IMR-90 (cell line): ENCODE measurements at regions not wholly inside any gene's neighbourhood (a gene's known extent, or its start where the extent isn't known, plus 50 kb on each side); places are given as distances from the start of the nearest gene placed in this dataset.

Source experiments
- ATAC-seq: fragments of 200-7000 bp; cut with Tn5 transposase; 2 replicates; pipeline ENCODE4 v1.9.1; 2020; ENCODE audit warnings: low read depth, mild to moderate bottlenecking, moderate library complexity
- BruUV-seq: library from RNA; stranded (reverse); fragments of 400-500 nt; replicated peaks from 2 replicates; lab custom pipeline; 2021; lab: Mats Ljungman, UMichigan
- CTCF ChIA-PET: fragments of 300-600 bp; formaldehyde crosslinking; extraction: SDS; loops from one replicate; lab custom pipeline; 2021; ENCODE audit warnings: antibody characterized with exemption; lab: Yijun Ruan, JAX
- POLR2A ChIA-PET: fragments of 300-600 bp; sonication (Branson Sonifier 250); formaldehyde crosslinking; loops from one replicate; lab custom pipeline; 2022; ENCODE audit warnings: antibody characterized with exemption; ENCODE audit not compliant: unreplicated experiment; lab: Charles Lee
- DNase-seq: peaks from one replicate; pipeline ENCODE4 v3.0.0; 2013
- H2AFZ ChIP-seq: replicated peaks from 2 replicates; pipeline ENCODE3; 2013; ENCODE audit warnings: low read length, mild to moderate bottlenecking; ENCODE audit not compliant: poor library complexity
- H2AK5ac ChIP-seq: 2 replicates; pipeline ENCODE4 v1.6.1; 2013; ENCODE audit warnings: low read depth, low read length, inconsistent platforms
- H2AK9ac ChIP-seq: replicated peaks from 2 replicates; pipeline ENCODE3; 2013; ENCODE audit warnings: mild to moderate bottlenecking, low read depth, low read length, moderate library complexity; ENCODE audit not compliant: poor library complexity
- H2BK120ac ChIP-seq: 2 replicates; pipeline ENCODE4 v1.6.1; 2013; ENCODE audit warnings: low read depth, low read length, inconsistent platforms
- H2BK15ac ChIP-seq: 3 replicates; pipeline ENCODE4 v1.6.1; 2013; ENCODE audit warnings: low read depth, low read length, inconsistent platforms
- H2BK20ac ChIP-seq: 2 replicates; pipeline ENCODE4 v1.6.1; 2013; ENCODE audit warnings: low read depth, mild to moderate bottlenecking, inconsistent platforms, low read length, moderate library complexity
- H2BK5ac ChIP-seq: 2 replicates; pipeline ENCODE4 v1.6.1; 2013; ENCODE audit warnings: mild to moderate bottlenecking, low read depth, low read length, inconsistent platforms; ENCODE audit not compliant: poor library complexity, severe bottlenecking
- H3K14ac ChIP-seq: replicated peaks from 2 replicates; pipeline ENCODE4 v1.6.1; 2013; ENCODE audit warnings: low read depth, low read length, inconsistent platforms
- H3K18ac ChIP-seq: 2 replicates; pipeline ENCODE4 v1.6.1; 2013; ENCODE audit warnings: low read depth, low read length, control low read depth
- H3K23ac ChIP-seq: 2 replicates; pipeline ENCODE4 v1.6.1; 2013; ENCODE audit warnings: low read depth, low read length, inconsistent platforms
- H3K27ac ChIP-seq: 2 replicates; pipeline ENCODE4 v1.5.1; 2013; ENCODE audit warnings: mild to moderate bottlenecking, control low read depth, low read length; ENCODE audit not compliant: insufficient read depth
- H3K27me3 ChIP-seq: 2 replicates; pipeline ENCODE4 v1.6.1; 2013; ENCODE audit warnings: low read length; ENCODE audit not compliant: control insufficient read depth, insufficient read depth
- H3K36me3 ChIP-seq: 2 replicates; pipeline ENCODE4 v1.6.1; 2013; ENCODE audit warnings: low read length, mixed read lengths; ENCODE audit not compliant: control insufficient read depth, insufficient read depth
- H3K4ac ChIP-seq: 2 replicates; pipeline ENCODE4 v1.6.1; 2013; ENCODE audit warnings: low read depth, low read length, inconsistent platforms
- H3K4me1 ChIP-seq: 2 replicates; pipeline ENCODE4 v1.6.1; 2013; ENCODE audit warnings: low read length, mixed read lengths; ENCODE audit not compliant: control insufficient read depth, insufficient read depth
- H3K4me2 ChIP-seq: 2 replicates; pipeline ENCODE4 v1.6.1; 2013; ENCODE audit warnings: low read depth, mild to moderate bottlenecking, control low read depth, low read length, moderate library complexity
- H3K4me3 ChIP-seq: 2 replicates; pipeline ENCODE4 v1.5.1; 2013; ENCODE audit warnings: low read depth, mild to moderate bottlenecking, control low read depth, low read length, moderate library complexity; ENCODE audit not compliant: insufficient read depth
- H3K56ac ChIP-seq: 2 replicates; pipeline ENCODE4 v1.6.1; 2013; ENCODE audit warnings: low read length, inconsistent platforms; ENCODE audit not compliant: insufficient read depth; ENCODE audit errors: extremely low read depth
- H3K79me1 ChIP-seq, 2 experiments: 2 replicates each; pipeline ENCODE4 v1.6.1; 2013; ENCODE audit warnings: low read length in 2 of 2, inconsistent platforms in 1 of 2, low read depth in 1 of 2
- H3K9ac ChIP-seq: 2 replicates; pipeline ENCODE4 v1.6.1; 2013; ENCODE audit warnings: low read depth, low read length, control low read depth
- H3K9me1 ChIP-seq: 2 replicates; pipeline ENCODE4 v1.6.1; 2013; ENCODE audit warnings: low read length, inconsistent platforms; ENCODE audit not compliant: insufficient read depth
- H3K9me3 ChIP-seq: 2 replicates; pipeline ENCODE4 v1.6.1; 2013; ENCODE audit warnings: low read length; ENCODE audit not compliant: control insufficient read depth, insufficient read depth
- H4K20me1 ChIP-seq: 2 replicates; pipeline ENCODE4 v1.6.1; 2013; ENCODE audit warnings: low read length, inconsistent platforms; ENCODE audit not compliant: insufficient read depth
- H4K5ac ChIP-seq: 2 replicates; pipeline ENCODE4 v1.6.1; 2013; ENCODE audit warnings: mild to moderate bottlenecking, low read depth, low read length, control low read depth
- H4K8ac ChIP-seq, 2 experiments: 2 replicates each; pipeline ENCODE4 v1.6.1; 2013; ENCODE audit warnings: low read depth in 2 of 2, low read length in 2 of 2, control low read depth in 1 of 2, inconsistent platforms in 1 of 2
- H4K91ac ChIP-seq: 2 replicates; pipeline ENCODE4 v1.6.1; 2013; ENCODE audit warnings: low read depth, low read length, inconsistent platforms; ENCODE audit not compliant: insufficient read depth
- CEBPB ChIP-seq: IDR thresholded peaks from 2 replicates; pipeline ENCODE4 v1.6.1; 2012; ENCODE audit warnings: low read depth, low read length, improper control_type of control experiment
- WGBS, 2 experiments: methylation state at CpG; one replicate each; pipeline versions ENCODE4 v1.1.5 to v1.1.7; 2013; ENCODE audit warnings: missing lambda C conversion rate in 2 of 2; ENCODE audit not compliant: insufficient read length in 1 of 2; ENCODE audit errors: extremely low coverage in 2 of 2; 5-methylcytosine and 5-hydroxymethylcytosine counted together
- dilution Hi-C: fragments of 300-500 bp; cut with HindIII; formaldehyde crosslinking; loops from one replicate; pipeline ENCODE4 v1.14.3; 2018; ENCODE audit warnings: low sequenced_read_pairs; ENCODE audit not compliant: unreplicated experiment
- in situ Hi-C: fragments of 300-500 bp; cut with MboI; formaldehyde crosslinking; loops from 3 replicates; pipeline ENCODE4 v1.14.3; 2019; ENCODE audit warnings: low sequenced_read_pairs, inconsistent platforms, mixed read lengths
- intact Hi-C: fragments of 100-400 bp; cut with micrococcal nuclease; formaldehyde crosslinking; loops from 2 replicates; pipeline ENCODE4 v1.10.0; 2022

- in situ Hi-C loops: no loop called here
- no peak overlapping the region for H3K56ac ChIP-seq
- no peaks in the 10 kb centered on the region for H3K27me3 ChIP-seq
- CTCF ChIA-PET: no interaction called here
- no peaks in the 10 kb centered on the region for H4K20me1 ChIP-seq
- intact Hi-C loops: no loop called here
- BruUV-seq: no TSS peak
- H3K9me1 ChIP-seq: no peaks in the 10 kb centered on the region
- no peak overlapping the region for H2BK15ac ChIP-seq
- H3K36me3 ChIP-seq: no peaks in the 10 kb centered on the region
- H3K4me1 ChIP-seq: no peaks in the 10 kb centered on the region
- H2AFZ ChIP-seq: no peak overlapping the region
- no peak overlapping the region for H2AK5ac ChIP-seq
- H3K4me3 ChIP-seq: no peak overlapping the region
- no peak overlapping the region for H3K18ac ChIP-seq
- no peak overlapping the region for H4K5ac ChIP-seq
- H3K27ac ChIP-seq: no peak overlapping the region
- DNase-seq: no peak
- H2AK9ac ChIP-seq: no peak overlapping the region
- H2BK5ac ChIP-seq: no peak overlapping the region
- TF ChIP-seq CEBPB: no peak
- H4K91ac ChIP-seq: no peak overlapping the region
- POLR2A ChIA-PET: no interaction called here
- no peak overlapping the region for H3K4ac ChIP-seq
- 90% methylated on average over 2 of the region's 4 CpGs; no CpG with 5 or more reads in 1 of the 2 experiments for WGBS, 2 experiments
- ATAC-seq: no peak
- H3K9ac ChIP-seq: no peak overlapping the region
- no peaks in the 10 kb centered on the region for H3K79me1 ChIP-seq
- H2BK20ac ChIP-seq: no peak overlapping the region
- H2BK120ac ChIP-seq: no peak overlapping the region
- no peaks in the 10 kb centered on the region; the same call in 1 of the 2 replicates for H3K9me3 ChIP-seq
- dilution Hi-C loops: no loop called here
- H4K8ac ChIP-seq: no peak overlapping the region
- no peak overlapping the region for H3K23ac ChIP-seq
- no peak overlapping the region for H3K4me2 ChIP-seq
- no peak overlapping the region for H3K14ac ChIP-seq
Observed at GRCh38 chr10:65550761-65551160, 1375.1 kb upstream of the LRRTM3 start.
